ELR (cell line): ENCODE measurements at regions not wholly inside any gene's neighbourhood (a gene's known extent, or its start where the extent isn't known, plus 50 kb on each side); places are given as distances from the start of the nearest gene placed in this dataset.

Experiments
- DNase-seq: peaks from one replicate; pipeline ENCODE4 v3.0.0-alpha.2; 2015; ENCODE audit warnings: low read depth

DNA sequence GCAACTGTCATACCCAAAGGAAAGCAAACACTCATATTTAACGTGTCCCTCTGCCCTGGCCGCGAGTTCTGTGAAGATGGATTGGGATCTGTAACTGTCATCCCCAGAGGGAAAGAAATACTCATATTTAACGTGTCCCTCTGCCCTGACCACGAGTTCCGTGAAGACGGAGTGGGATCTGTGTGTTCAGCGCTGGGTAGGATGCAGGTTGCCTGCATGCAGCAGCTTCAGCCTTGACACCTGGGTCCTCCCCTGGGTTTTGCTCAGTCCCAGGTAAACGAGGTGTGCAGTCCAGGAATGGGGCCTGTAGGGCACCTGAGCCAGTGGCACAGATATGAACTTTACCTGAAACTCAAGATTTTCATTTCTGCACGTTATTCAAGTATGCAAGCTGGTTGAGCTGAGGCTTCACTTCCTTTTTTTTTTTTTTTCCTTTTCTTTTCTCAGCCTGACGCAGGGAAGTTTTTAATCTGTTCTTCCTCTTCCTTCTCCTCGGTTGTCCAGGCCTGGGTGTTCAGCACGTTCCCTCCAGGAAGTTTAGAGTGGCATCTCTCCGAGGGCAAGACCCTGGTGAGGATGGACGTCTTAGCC lies 159.0 kb upstream of the SHH start:
- no peak for DNase-seq

DNA sequence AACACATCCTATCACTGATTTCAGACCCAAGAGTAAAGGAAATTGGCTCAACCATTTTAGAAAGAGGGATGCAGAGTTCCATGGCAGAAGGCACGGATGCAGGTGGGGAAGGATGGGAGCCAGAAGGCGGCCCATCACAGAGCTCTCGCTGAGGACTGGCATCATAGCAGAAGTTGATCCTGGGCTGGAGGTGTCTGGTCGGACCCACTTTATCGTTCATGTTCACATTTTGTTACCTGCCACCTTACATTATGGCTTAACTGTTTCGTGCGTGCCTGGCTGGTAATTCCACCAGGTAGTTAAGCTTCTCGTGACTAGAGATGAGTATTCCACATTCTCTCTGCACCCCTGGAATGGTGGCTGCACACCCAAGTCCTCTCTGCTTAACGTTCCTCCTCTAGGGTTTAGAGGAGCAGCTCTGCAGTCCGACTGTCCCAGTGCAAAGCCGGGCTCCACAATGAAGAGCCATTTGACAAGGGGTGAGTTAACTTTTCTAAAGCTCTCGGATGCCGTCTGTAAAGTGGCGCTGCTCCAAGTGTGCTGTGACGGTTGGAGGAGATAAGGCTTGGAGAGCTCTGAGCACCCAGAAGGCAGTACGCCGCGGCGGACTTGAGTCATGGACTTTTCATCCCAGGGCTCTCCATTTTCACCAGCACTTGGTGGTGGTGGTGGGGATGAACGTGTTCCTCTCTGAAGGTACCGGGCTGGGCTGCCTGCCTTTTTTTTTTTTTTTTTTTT lies 157.1 kb upstream of the SHH start:
- no peak for DNase-seq

DNA sequence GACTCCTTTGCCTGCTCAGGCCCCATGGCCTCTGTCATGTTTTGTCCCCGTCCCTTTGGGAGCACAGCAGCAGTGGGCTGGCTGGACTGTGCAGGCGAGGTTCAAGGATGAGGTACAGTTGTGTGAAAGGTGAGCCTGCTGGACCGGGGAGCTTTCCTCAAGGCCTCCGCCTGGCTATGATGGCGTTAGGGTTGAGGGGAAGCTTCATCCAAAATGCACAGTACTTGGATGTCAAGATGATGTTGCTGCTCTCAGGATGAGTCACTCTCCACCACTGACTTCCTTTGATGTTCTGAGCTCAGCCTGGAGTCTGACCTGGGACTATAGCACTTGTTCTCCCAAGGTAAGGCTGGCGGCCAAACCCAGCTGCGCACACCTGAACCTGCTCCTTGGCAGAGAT lies 152.7 kb upstream of the SHH start:
- DNase-seq, result no peak

DNA sequence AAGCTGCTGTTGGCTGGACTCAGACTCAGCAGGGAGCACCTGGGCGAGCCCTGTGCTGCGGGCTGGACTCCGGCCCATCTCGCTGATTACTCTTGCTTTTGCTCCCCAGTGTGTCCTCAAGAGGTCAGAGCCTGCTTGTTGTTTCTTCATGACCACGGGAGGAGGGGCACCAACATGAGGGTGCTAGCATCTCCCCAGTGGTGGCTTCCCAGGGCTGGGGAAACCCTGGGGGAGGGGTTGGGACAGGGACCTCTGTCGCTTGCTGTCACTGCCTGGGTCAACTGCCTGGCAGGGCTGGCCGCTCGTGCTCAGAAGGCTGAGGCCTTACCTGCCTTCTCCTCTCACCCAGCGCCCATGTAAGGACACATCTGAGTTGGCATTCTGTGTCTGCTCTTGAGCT lies 152.3 kb upstream of the SHH start:
- no peak for DNase-seq

DNA sequence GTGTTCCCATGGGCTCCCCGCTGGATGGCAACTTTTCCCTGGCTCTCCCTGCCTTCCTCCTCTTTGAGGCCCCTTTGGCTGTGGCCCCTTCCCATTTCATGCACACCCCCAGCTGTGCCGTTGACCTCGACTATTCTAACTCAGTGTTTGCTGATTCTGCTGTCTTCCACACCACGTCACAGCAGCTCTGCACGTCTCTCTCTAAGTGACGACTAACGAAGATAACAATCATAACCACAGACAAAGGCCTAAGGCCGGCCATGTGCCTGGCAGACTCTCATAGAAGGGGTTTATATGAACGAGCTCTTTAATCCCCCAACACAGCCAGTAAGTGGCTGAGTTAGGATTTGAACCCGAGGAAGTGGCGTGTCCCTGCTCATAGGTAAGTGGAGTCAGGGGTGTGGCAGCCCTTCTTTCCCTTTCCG lies 151.5 kb upstream of the SHH start:
- DNase-seq, result no peak

DNA sequence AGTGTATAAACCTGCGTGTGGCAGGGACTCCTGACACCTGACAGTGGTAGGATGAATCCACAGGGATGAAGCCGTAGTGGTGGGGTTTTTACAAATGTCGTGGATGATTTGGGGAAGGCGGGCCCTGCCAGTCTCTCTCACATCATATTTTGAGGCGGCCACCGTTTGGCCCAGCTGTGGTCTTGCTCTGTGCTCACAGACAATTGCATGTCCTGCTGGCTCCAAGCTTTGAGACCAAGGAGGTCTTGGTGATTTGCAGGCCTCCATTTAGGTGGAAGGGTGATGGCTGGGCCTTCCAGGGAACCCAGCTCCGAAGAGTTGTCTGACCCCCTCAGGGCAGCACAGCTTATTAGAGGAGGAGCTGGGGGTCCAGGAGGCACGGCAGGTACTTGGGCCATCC lies 151.1 kb upstream of the SHH start:
- DNase-seq, result no peak

DNA sequence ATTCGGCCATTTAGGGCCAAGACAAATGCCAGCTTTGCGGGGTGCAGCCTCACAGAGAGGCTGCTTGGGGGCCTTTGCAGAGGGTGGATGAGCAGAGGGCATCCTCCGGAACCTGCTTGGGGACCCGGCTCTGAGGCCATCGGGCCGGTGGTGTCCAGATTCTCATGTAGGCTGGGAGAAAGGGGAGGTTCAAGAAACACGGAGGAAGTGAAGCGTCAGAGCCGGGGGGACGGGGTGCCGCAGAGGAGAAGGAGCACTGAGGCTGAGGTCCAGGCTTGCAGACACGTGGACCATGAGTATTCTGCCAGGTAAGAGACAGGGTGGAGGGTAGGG lies 150.7 kb upstream of the SHH start:
- no peak for DNase-seq

DNA sequence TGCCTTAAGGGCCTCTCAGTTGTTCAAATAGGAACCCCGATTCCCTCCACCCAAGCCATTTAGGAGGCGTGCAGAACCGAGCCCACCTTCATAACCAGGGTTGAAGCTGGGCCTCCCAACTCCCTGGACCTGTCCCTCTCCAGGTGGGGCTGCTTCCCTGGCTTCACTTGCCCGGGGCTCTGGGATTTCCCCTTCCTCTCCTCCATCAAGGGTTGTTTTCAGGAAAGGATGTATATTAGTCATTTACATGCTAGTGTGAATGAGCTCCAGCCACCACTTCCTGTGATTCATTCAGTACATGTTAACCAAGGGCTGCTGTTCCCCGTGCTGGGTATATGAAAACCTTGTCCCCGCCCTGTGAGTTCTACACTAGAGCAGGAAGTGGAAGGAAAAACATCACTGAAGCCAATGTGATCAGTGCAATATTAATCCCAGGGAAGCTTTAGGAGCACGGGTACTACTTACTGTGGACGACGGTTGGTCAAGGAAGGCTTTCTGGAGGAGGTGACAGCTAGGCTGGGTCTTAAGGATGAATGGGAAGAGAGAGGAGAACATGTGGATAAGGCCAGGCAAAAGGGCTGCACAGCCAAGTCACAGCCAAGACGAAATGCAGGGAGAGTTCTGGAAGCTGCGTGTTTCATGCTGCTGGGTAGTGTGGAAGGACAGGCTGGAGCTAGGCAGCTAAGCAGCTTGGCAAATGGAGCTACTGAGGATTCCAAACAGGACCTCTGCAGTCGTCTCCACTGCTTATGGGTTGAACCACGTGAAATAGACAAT lies 150.1 kb upstream of the SHH start:
- DNase-seq, result peak; percentile 40

DNA sequence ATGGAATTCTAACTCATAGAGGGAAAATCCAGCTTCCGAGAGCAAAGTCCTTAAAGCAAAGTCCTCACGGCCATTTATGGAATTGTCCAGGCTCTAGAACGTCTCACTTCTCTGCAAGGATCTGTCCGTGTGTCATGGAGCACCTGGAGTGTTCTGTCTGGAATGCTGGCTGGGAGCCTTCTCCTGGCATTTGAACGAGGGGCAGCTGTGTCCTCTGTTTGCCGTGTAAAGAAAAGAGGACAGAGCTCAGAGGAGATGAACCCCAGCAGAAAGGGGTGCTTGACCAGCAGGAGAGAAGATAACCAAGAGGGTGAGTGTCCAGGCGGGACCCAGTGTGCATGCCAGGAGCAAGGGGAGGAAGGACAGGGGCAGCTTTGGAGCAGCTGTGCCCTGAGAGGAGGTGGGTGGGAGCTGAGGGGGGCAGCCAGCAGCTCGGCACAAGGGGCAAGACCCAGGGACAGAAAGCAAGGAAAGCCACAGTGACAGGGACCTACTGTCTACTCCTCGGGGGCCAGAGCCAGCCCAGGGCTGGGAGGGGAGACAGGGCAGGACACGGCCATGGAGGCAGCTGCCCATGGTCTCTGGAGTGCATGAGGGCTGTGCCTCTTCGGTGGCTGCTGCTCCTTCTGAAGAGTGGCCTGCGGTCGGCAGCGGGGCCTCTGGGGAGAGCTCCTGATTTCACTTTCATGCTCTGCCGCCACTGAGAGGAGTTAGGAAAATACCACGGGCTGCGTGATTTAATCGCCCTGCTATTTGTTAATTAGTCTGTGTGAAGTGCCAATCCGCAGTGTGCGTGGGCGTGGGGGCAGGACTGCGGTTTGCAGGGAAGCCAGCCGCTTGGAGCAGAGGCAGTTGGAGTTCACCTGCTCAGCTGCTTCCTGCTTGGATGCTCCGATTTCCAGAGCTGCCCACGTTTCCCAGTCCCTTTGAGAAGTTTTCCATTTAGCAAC lies 149.3 kb upstream of the SHH start:
- DNase-seq, result no peak

DNA sequence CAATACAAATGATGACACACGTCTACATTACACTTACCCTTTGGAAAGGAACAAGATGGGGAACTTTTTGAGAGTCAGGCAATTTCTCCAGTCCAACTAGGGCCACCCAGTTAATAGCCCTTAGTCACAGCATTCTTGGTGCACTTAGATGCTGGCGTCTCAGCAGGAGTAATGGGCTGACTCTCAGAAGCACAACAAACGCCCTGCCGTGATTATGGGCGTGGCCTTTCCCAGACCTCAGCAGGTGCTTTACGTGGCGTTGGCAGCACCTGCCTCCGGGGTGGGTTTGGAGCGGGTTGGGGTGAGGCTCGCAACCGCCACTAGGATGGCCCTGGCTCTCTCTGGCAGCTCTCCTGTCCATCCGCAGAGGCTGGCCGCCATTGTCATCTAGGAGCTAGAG lies 147.6 kb upstream of the SHH start:
- no peak for DNase-seq

DNA sequence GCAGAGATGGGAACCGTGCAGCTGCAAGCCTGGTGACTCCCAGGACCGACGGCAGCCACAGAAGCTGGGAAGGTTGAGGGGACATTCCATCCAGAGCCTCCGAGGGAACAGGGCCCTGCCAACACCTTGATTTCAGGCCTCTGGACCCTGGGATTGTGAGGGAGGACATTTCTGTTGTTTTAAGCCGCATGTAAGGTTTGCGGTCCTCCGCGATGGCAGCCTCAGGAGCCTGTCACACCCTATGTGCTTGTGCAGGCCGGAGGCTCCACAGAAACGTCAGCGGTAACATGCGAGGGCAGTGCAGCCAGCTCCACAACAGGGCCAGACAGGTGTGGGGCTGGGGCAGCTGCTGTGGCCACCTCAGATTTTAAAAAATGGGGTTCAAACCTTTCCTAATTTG lies 144.7 kb upstream of the SHH start:
- no peak for DNase-seq

DNA sequence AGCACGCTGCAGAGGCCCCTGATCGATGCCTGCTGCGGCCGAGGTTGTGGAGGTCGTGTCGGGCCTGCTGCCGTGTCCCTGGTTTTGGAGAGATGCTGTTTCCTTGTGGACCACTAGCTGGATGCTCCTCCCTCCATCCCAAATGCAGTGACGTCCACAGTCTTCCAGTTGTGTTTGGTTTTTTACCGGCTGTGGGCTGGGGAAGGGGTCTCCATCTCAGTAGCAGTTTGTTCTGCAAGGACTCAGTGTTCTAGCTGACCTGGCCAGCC lies 143.0 kb upstream of the SHH start:
- DNase-seq, result no peak

DNA sequence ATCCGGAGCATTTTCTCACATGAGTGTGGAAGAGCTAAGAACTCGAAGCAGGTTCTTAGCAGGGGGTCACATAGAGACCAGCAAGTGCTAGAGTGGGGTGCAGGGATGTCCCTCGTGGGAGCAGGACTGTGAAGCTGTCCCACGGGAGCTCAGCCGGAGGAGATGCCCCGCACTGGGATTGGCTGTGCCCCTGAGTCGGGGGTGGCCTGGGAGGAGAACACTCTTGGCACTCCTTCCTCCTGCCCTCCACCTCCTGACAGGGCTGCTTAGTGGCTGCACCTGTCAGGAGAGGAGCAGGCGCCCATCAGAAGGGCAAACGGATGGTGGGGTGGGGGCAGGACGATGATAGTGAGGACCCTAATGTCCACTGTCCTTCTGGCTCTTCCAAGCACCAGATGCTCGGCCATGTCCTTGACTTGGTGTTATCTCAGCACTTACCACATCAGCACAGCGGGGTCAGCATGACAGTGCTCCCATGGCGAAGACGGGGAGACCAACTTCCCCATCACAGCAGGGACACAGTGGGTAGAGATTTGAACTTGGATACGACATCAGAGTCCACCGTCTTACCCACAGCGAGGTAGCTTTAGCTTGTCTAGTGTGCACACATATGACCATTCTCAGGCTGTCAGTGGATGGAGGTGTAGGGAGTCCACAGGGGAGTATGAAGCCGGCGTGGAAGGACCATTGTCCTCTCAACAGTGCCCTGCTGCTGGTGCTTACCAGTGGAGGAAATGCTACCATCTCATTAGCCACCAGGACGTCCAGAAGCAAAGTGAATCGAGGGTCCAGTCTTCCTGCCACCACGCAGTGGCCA lies 142.5 kb upstream of the SHH start:
- no peak for DNase-seq

DNA sequence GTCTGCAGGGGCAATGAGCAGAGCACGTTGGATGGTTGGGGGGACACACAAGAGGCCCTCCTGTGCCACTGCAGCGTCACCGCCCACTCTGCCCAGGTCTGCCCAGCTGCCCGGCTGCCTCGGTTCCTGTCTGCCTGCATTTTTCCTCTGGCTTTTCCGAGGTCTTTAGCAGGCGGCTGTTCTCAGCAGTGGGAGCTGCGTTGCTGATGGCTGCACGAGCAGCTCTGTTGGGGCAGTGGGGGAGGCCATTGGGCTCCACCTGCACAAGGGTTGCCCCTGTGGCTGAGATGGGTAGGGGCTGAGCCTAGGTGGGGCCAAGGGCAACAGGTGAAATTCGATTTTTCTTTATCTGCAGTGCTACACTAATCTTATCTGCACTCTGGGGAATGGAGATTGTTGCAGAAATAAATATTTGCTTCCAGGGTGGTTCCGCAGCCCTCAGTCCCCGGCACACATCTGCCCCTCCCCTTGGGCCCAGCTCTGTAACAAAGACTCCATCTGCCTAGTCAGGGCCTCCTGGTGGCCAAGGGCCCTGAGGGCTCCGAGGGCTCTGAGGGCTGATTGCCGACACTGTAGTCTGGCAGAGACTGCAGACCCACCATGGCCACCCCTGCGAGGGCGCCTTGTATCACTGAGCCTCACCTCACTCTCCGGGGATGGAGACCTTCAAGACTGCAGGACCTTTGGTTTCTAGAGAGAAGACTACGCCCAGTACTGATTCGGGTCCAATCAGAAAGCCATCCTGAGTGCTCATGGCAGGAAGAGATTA lies 141.7 kb upstream of the SHH start:
- no peak for DNase-seq

DNA sequence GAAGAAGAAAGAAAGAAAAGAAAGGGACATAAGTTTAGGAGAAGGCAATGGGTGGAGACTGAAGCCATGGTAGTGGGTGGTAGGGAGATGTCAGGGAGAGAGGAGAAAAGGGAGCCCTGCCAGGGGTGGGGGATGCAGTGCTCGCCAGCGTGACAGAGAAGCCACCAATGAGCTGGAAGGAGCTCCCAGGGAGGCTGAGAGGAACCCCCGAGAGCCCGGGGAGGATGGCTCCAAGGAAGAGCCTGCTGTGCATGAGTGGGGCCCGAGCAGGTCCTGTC lies 141.2 kb upstream of the SHH start:
- no peak for DNase-seq

DNA sequence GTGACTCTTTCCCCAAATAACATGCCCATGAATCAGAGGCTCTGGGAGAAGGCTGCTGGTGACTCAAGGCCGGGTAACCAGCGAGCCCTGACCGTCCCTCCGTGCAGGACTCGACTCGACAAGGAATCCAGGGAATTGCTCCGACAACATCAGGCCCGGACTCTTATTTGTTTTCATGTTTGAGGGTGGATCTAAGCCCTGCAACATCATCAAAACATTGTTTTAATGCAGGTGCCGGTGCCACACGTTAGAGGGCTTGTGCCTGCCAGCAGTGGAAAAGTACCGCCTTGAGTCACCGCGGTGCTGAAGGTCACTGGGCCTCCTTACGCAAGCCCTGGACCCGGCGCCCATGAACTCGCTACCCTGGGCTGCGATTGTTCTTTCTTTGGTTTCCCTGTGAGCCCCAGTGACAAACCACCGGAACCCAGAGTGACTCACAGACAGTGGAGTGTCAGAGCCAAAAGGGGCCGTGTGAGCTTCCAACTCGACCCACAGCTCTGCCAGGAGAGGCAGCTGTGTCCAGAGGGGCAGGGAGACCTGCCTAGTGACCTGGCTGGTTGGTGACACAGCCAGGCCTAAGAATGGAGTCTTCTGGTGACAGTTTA lies 139.4 kb upstream of the SHH start:
- DNase-seq, result peak; percentile 49

DNA sequence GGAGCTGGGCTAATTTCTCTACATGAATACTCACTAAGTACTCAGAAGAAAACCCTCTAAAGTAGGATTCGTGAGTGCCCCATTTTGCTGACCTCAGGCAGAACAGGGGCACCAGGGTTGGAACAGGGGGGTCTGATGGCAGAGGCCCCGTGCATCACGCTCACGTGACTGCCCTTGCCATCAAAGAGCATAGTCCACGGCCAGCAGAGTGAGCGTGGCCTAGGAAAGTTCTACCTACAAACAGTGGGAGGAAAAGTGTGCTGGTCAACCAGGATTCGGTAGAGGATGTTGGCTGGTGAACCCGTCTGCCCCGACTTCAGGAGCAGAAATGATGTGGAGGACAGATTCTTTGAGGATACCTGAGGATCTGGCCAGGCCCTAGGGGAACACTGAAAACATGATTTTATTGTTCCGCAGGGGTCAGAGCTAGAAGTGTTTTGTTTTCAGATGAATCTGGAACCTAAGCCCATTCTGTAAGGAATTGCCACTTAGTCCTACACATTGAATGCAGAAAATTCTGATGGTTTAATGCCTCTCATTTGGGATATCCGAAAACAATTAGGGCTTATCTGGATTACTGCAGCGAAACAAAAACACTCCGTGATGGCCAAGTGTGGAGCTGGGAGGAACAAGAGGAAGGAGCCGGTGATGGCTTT lies 138.8 kb upstream of the SHH start:
- no peak for DNase-seq

DNA sequence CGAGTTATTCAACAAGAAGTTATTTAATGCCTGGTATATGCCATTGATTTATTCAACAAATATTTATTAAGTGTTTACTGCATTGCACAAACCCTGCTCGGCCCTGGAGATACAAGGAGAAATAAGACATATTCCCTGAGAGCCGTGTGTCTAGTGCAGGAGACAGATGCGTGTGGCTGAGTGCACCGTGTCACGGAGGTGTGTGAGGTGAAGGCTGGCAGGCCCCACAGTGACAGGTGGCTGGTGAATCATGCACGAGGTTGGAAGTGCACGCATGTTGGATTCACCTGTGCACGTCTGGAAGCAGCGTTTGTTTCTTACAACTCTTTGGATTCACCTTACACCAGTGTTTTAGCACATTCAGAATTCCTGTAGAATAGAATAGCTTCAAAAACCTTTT lies 136.6 kb upstream of the SHH start:
- DNase-seq, result no peak

DNA sequence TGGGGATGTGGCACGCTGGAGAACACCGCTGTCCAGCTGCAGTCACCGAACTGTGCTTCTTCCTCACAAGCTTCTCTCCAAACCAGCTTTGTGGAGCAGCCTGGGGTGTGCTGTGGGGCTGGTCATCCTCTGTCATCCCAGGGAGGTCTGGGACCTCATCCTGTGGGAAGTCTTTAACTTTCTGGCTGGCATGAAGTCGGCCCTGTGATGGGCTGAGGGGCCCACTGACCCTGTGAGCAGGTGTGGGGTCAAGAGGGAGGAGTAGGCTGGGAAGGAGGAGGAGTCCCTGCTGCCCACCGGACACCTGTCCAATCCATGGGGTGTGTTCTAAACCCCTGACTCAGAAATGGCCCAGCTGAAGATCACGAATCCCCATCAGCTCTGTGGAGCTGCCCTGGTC lies 136.2 kb upstream of the SHH start:
- no peak for DNase-seq

DNA sequence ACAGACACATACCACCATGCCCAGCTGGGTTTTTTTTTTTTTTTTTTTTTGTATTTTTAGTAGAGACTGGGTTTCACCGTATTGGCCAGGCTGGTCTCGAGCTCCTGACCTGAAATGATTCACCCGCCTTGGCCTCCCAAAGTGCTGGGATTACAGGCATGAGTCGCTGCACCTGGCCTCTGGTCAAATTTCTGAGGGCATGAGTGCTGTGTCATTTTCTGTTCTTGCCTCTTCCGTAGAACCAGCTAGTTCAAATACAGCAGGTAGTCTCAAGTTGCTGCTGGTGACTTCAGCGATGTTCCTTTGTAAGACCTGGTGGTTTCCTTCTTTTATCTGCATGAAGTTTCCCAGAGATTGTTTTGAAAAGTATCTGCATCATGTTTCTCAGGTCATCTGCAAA lies 134.8 kb upstream of the SHH start:
- DNase-seq, result no peak
